Nephron (organoid): ENCODE measurements at regions not wholly inside any gene's neighbourhood (a gene's known extent, or its start where the extent isn't known, plus 50 kb on each side); places are given as distances from the start of the nearest gene placed in this dataset.
"Not testable (repeated sequence)": the region's sequence is repeated elsewhere in the genome, so short reads cannot be mapped to it uniquely, and the experiment has no call there.

Experiments
- H3K27ac Mint-ChIP-seq, 3 experiments: 2 replicates each; pipeline ENCODE4 v1.8.0; 2020; ENCODE audit warnings: mixed read lengths in 3 of 3, mild to moderate bottlenecking in 2 of 3, moderate library complexity in 1 of 3
- H3K27me3 Mint-ChIP-seq: 2 replicates; pipeline ENCODE4 v1.8.0; 2021; ENCODE audit warnings: low read depth, mild to moderate bottlenecking, moderate library complexity, mixed read lengths
- H3K36me3 Mint-ChIP-seq: 2 replicates; pipeline ENCODE4 v1.8.0; 2020; ENCODE audit warnings: low read depth, mixed read lengths
- H3K4me1 Mint-ChIP-seq: 2 replicates; pipeline ENCODE4 v1.8.0; 2020; ENCODE audit warnings: mixed read lengths
- H3K4me3 Mint-ChIP-seq, 3 experiments: 2 replicates each; pipeline ENCODE4 v1.8.0; 2020; ENCODE audit warnings: mild to moderate bottlenecking in 3 of 3, mixed read lengths in 3 of 3, moderate library complexity in 2 of 3
- H3K9me3 Mint-ChIP-seq: 2 replicates; pipeline ENCODE4 v1.8.0; 2020; ENCODE audit warnings: mixed read lengths
- CTCF ChIP-seq, 3 experiments: fragments of 200-600 bp; sonication (generic); IDR thresholded peaks; one replicate each; pipeline ENCODE4 v1.5.0; 2021; ENCODE audit warnings: antibody characterized with exemption in 3 of 3; ENCODE audit not compliant: unreplicated experiment in 3 of 3

GRCh38 chr7:16954321-16954720 lies 72.5 kb upstream of the AGR3 start:
- no peak for TF ChIP-seq CTCF (IDR thresholded peaks at IDR 0.05; ENCODE audit: unreplicated experiment in 3 of 3)
- Mint-ChIP-seq H3K4me1 (peaks cover 15% of the 10 kb centered on the region), H3K27me3 (peaks cover 3% of the 10 kb centered on the region), H3K4me3 (no peak overlapping the region), H3K9me3 (peaks cover 14% of the 10 kb centered on the region), H3K36me3 (no peaks in the 10 kb centered on the region), H3K27ac (no peak overlapping the region)

GRCh38 chr7:16958724-16959123 lies 76.9 kb upstream of the AGR3 start:
- Mint-ChIP-seq H3K27ac (no peak overlapping the region), H3K36me3 (no peaks in the 10 kb centered on the region), H3K4me1 (peaks cover 33% of the 10 kb centered on the region), H3K27me3 (peaks cover 3% of the 10 kb centered on the region), H3K4me3 (no peak overlapping the region), H3K9me3 (peaks cover 16% of the 10 kb centered on the region)
- no peak for TF ChIP-seq CTCF (IDR thresholded peaks at IDR 0.05; ENCODE audit: unreplicated experiment in 3 of 3)

GRCh38 chr7:16960337-16960965 lies 78.7 kb upstream of the AGR3 start:
- Mint-ChIP-seq H3K4me3 (no peak overlapping the region), H3K27ac (no peak overlapping the region), H3K27me3 (no peaks in the 10 kb centered on the region), H3K9me3 (peaks cover 20% of the 10 kb centered on the region), H3K4me1 (peaks cover 22% of the 10 kb centered on the region), H3K36me3 (no peaks in the 10 kb centered on the region)
- no peak for TF ChIP-seq CTCF (IDR thresholded peaks at IDR 0.05; ENCODE audit: unreplicated experiment in 3 of 3)

- H3K4me3 Mint-ChIP-seq: no peak overlapping the region
- peaks cover 22% of the 10 kb centered on the region for H3K9me3 Mint-ChIP-seq
- H3K36me3 Mint-ChIP-seq: no peaks in the 10 kb centered on the region
- TF ChIP-seq CTCF (IDR thresholded peaks at IDR 0.05; ENCODE audit: unreplicated experiment in 3 of 3): no peak
- no peaks in the 10 kb centered on the region for H3K27me3 Mint-ChIP-seq
- H3K4me1 Mint-ChIP-seq: peaks cover 22% of the 10 kb centered on the region
- peak overlapping the region in 2 of 3 experiments; percentile 55 to 56 for H3K27ac Mint-ChIP-seq
Observed at GRCh38 chr7:16961641-16962040, 79.9 kb upstream of the AGR3 start.

GRCh38 chr7:16963044-16963443 lies 81.3 kb upstream of the AGR3 start:
- TF ChIP-seq CTCF (IDR thresholded peaks at IDR 0.05; ENCODE audit: unreplicated experiment in 3 of 3): no peak
- Mint-ChIP-seq H3K4me3 (no peak overlapping the region), H3K27ac (peak overlapping the region in 1 of 3 experiments; percentile 33), H3K9me3 (peaks cover 19% of the 10 kb centered on the region), H3K36me3 (no peaks in the 10 kb centered on the region), H3K27me3 (no peaks in the 10 kb centered on the region), H3K4me1 (peaks cover 33% of the 10 kb centered on the region)

GRCh38 chr7:16965697-16966096 lies 83.9 kb upstream of the AGR3 start:
- H3K27ac Mint-ChIP-seq, H3K36me3 Mint-ChIP-seq, H3K27me3 Mint-ChIP-seq, H3K9me3 Mint-ChIP-seq, H3K4me3 Mint-ChIP-seq: not testable (repeated sequence)
- H3K4me1 Mint-ChIP-seq: peaks cover 56% of the 10 kb centered on the region
